HT-29 (cell line): ENCODE measurements at regions not wholly inside any gene's neighbourhood (a gene's known extent, or its start where the extent isn't known, plus 50 kb on each side); places are given as distances from the start of the nearest gene placed in this dataset.
"Not testable (repeated sequence)": the region's sequence is repeated elsewhere in the genome, so short reads cannot be mapped to it uniquely, and the experiment has no call there.

ENCODE experiments used
- DNase-seq: peaks from one replicate; pipeline ENCODE4 v3.0.0-alpha.2; 2015; ENCODE audit warnings: low spot score

DNA sequence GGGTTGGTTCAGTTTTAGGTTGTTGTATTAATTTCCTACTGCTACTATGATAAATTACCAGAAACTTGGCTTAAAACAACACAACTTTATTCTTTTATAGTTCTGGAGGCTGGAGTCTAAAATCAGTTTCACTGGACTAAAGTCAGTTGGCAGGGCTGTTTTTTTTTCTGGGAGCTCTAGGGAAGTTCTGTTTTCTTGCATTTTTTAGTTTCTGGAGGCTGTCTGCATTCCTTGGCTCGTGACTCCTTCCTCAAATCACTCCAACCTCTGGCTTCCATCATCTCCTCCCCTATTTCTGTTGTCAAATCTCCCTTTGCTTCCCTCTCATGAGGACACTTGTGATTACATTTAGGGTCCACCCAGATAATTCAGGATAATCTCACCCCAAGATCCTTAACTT, 51.3 kb upstream of the SUB1 start:
- DNase-seq: no peak

- peak; percentile 10 for DNase-seq
Measured at GRCh38 chr5:32531885-32532520, 53.4 kb upstream of the SUB1 start.

- not testable (repeated sequence) for DNase-seq
Measured at GRCh38 chr5:32527321-32527720, 58.0 kb upstream of the SUB1 start.

DNA sequence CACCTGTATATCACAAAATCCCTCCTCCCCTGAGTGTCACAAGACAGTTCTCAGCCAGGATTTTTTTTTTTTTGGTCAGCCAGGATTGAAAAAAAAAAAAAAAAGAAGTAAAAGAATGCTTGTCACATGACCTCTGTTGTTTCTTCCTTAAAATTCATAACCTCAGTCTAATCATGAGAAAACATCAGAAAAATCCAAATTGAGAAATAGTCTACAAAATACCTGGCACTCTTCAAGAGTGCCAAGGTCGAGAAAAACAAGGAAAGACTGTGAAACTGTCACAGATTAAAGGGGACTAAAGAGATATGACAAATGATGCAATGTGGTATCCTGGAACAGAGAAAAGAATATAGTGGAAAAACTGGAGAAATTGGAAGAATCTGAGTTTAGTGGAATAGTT, 58.5 kb upstream of the SUB1 start:
- no peak for DNase-seq

DNA sequence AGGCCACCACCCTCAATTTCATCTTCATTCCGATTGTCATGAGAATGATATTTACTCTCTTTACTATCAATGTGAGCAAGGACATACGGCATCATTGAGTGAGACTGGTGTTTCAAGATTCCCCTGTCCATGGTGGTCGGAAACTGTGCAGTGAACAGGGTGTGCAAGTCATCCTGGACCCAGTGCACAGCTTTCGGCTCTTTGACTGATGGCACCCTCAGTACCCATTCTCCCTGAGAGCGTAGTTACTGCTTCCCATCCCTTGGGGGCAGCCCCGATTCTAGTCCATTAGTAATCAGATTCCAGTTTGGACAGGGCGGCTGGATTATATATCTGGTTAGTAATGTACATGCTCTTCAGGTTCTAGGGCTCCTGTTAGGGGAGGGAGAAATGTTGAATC, 61.7 kb upstream of the SUB1 start:
- DNase-seq: peak; percentile 23

DNA sequence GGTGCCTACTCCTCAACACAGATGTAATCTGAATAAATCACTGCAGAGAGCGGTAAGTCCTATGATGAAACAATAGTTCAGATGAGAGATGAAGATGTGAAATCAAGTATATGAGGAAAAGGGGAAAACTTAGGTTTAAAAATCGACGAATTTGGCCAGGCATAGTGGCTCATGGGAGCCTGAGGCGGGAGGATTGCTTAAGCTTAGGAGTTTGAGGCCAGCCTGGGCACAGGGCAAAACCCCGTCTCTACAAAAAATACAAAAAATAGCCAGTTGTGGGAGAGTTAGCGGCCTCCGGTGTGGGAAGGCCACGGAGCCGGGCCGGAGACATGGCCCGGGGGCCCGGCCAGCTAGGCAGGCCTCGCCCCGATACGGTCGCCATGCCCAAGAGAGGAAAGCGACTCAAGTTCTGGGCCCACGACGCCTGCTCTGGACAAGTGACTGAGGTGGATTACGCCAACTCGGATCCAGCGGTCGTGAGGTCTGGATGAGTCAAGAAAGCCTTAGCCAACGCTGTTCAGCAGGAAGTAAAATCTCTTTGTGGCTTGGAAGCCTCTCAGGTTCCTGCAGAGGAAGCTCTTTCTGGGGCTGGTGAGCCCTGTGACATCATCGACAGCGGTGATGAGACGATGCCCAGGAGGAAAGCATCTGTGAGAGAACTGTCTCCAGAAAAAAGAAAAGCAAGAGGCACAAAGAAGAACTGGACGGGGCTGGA, 62.8 kb upstream of the SUB1 start:
- no peak for DNase-seq

DNA sequence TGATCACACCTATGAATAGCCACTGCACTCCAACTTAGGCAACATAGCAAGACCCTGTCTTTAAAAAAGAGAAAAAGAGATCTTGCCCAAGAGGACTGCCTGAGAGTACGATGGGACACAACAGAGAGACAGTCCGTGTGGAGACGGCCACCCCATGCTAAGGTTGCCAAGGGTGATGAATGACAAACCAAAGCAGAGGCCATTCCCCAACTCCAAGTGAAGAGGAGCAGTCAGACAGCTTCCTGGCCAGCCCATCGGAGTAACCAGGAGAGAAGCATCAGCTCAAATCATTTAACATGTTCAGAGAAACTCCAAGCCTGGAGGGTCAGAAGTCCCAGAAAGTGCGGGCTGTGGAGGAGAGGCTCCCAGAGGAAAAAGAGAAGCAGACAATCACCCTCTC, 63.9 kb upstream of the SUB1 start:
- DNase-seq: no peak

DNA sequence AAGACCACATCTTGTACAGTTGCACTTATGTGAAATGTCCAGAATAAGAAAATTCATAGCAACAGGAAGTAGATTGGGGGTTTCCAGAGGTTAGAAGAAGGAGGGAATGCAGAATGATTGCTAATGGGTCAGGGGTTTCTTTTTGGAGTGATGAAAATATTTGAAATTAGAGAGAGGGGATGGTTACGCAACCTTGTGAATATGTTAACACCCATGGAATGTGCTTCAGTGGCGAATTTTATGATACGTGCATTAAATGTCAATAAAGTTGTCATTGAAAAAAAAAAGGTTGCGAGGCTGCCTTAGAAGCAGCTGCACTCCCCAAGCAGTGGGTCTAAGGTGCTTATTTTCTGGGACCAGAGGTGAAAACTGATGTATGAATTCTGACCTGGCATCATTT, 64.4 kb upstream of the SUB1 start:
- no peak for DNase-seq

- DNase-seq: no peak
Measured at GRCh38 chr5:32520356-32520755, 65.0 kb upstream of the SUB1 start.

DNA sequence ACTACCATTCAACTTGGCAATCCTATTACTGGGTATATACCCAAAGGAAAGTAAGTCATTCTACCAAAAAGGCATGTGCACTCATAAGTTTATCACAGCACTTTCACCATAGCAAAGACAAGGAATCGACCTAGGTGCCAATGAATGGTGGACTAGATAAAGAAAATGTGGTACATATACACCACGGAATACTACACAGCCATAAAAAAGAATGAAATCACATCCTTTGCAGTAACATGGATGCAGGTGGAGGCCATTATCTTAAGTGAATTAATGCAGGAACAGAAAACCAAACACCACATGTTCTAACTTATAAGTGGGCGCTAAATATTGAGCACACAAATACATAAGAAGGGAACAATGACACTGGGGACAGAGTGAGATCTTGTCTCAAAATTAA, 65.8 kb upstream of the SUB1 start:
- DNase-seq: no peak

GRCh38 chr5:32514806-32515205, 70.3 kb upstream of the ZFR start:
- DNase-seq: no peak

- no peak for DNase-seq
Measured at GRCh38 chr5:32512926-32513325, 68.4 kb upstream of the ZFR start.

GRCh38 chr5:32511776-32512374, 67.3 kb upstream of the ZFR start:
- DNase-seq: no peak

DNA sequence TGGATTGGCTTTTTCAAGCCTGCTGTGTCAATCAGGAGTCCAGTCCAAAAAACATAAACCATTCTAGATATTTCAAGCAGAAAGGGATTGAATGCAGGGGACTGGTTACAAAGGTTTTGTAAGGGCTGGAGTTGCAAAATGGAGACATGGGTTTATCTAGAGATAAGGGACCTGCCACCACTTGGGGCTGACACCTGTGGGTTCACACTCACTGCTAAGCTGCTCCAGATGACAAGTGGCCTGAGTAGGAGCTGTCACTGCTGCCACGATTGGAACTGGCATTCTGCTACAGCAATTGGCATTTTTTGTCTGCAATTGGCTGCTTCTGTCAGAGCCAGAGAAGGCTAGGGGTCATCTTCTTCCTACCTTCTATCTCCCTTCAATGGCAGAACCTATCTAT, 66.3 kb upstream of the ZFR start:
- DNase-seq: no peak

- no peak for DNase-seq
Measured at GRCh38 chr5:32508806-32509805, 64.6 kb upstream of the ZFR start.

DNA sequence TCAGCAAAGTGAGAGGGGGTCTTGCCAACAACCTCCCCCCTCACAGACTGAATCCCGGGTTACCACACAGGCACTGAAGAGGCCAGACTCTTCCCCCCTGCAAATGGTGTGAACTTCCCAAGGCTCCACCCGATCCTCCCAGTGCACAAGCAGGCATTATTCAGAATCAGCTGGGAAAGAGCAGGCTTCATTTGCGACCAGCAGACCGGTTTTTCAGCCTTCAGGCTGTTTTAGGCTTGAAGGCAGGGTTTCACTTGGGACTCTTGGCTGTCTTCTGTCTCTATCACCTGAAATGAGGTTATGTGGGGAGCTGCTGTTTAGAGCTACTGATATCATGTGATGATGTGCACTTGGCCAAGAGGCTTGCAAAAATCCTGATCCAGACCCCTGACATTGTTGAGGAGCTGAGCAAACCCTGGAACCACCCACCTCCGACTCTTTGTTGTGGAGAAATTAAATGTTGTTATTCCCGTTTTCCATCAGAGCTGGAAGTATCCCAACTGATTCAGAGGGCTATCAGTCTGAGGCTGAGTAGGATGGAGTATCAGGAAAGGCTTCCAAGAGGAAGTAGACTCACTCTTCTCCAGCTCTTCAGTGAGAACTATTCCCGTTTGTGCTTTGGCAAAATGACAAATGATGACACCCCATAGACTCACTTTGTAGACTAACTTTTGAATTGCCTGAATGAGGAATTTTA, 63.3 kb upstream of the ZFR start:
- no peak for DNase-seq

- DNase-seq: no peak
Measured at GRCh38 chr5:32506799-32507198, 62.3 kb upstream of the ZFR start.

GRCh38 chr5:32506201-32506661, 61.7 kb upstream of the ZFR start:
- no peak for DNase-seq

- no peak for DNase-seq
Measured at GRCh38 chr5:32505756-32506155, 61.2 kb upstream of the ZFR start.

- DNase-seq: no peak
Measured at GRCh38 chr5:32504989-32505596, 60.6 kb upstream of the ZFR start.
